PC-9 (cell line): ENCODE measurements at regions not wholly inside any gene's neighbourhood (a gene's known extent, or its start where the extent isn't known, plus 50 kb on each side); places are given as distances from the start of the nearest gene placed in this dataset.

ENCODE experiments used
- EZH2 ChIP-seq: fragments of 200-600 bp; sonication (generic); IDR thresholded peaks from 2 replicates; pipeline ENCODE4 v1.8.0; 2017; ENCODE audit warnings: antibody characterized with exemption, low read depth
- TF ChIP-seq, protein P1 (sequence below): fragments of 200-600 bp; sonication (generic); conservative IDR thresholded peaks from 2 replicates; pipeline ENCODE4 v1.6.1; 2017; ENCODE audit warnings: mixed run types, antibody characterized with exemption, mild to moderate bottlenecking, moderate library complexity

DNA sequence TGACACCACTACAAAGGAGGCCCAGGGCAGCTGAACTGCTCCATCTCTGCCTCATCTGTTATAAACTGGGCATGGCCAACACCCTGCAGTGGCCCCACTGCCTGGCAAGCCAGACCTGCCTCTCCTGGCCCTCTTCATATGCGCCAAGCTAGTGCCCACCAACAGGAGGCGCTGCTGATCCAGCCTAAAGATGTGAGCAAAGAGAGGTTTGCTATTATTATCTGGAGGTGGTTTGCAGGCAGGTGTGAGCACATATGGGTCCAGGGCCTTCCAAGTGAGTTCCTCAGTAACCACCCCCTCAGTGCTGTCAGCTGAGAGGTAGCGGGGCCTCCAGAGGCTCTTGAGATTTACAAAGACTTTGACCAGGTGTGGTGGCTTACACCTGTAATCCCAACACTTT is 232.2 kb downstream of the SYK start:
- TF ChIP-seq, protein P1, sequence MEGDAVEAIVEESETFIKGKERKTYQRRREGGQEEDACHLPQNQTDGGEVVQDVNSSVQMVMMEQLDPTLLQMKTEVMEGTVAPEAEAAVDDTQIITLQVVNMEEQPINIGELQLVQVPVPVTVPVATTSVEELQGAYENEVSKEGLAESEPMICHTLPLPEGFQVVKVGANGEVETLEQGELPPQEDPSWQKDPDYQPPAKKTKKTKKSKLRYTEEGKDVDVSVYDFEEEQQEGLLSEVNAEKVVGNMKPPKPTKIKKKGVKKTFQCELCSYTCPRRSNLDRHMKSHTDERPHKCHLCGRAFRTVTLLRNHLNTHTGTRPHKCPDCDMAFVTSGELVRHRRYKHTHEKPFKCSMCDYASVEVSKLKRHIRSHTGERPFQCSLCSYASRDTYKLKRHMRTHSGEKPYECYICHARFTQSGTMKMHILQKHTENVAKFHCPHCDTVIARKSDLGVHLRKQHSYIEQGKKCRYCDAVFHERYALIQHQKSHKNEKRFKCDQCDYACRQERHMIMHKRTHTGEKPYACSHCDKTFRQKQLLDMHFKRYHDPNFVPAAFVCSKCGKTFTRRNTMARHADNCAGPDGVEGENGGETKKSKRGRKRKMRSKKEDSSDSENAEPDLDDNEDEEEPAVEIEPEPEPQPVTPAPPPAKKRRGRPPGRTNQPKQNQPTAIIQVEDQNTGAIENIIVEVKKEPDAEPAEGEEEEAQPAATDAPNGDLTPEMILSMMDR: peak; percentile 51
- no peak for TF ChIP-seq EZH2
